Suprapubic skin (tissue), 4 donors: ENCODE measurements at regions not wholly inside any gene's neighbourhood (a gene's known extent, or its start where the extent isn't known, plus 50 kb on each side); places are given as distances from the start of the nearest gene placed in this dataset.

Experiments used
- DNase-seq, 2 donors: peaks; one replicate each; pipeline ENCODE4 v3.0.0-alpha.2; 2019; ENCODE audit warnings: low spot score in 2 of 2
- H3K27ac ChIP-seq: fragments of 200-600 bp; sonication (generic); one replicate; pipeline ENCODE4 v1.5.1; 2019
- H3K27me3 ChIP-seq: fragments of 200-600 bp; sonication (generic); one replicate; pipeline ENCODE4 v1.5.1; 2019
- H3K36me3 ChIP-seq: fragments of 200-600 bp; sonication (generic); one replicate; pipeline ENCODE4 v1.5.1; 2019
- H3K4me1 ChIP-seq: fragments of 200-600 bp; sonication (generic); one replicate; pipeline ENCODE4 v1.5.1; 2019
- H3K4me3 ChIP-seq: fragments of 200-600 bp; sonication (generic); one replicate; pipeline ENCODE4 v1.5.1; 2019; ENCODE audit warnings: mild to moderate bottlenecking
- H3K9me3 ChIP-seq: fragments of 200-600 bp; sonication (generic); one replicate; pipeline ENCODE4 v1.5.1; 2019
- CTCF ChIP-seq, 2 donors: fragments of 200-600 bp in 1 of 2; fragments of 450-650 bp in 1 of 2; sonication (generic) in 1 of 2; IDR thresholded peaks; one replicate each; pipeline ENCODE4 v1.5.1; 2016 to 2019; ENCODE audit warnings: antibody characterized with exemption in 2 of 2, mild to moderate bottlenecking in 1 of 2, moderate library complexity in 1 of 2
- EP300 ChIP-seq: sonication (generic); formaldehyde crosslinking; IDR thresholded peaks from one replicate; pipeline ENCODE4 v1.6.1; 2017; ENCODE audit warnings: antibody characterized with exemption
- POLR2A ChIP-seq, 2 donors: fragments of 450-650 bp; IDR thresholded peaks; one replicate each; pipeline ENCODE4 v1.6.1; 2017; ENCODE audit warnings: antibody characterized with exemption in 2 of 2, mild to moderate bottlenecking in 2 of 2, moderate library complexity in 2 of 2
- POLR2AphosphoS5 ChIP-seq, 3 donors: sonication (generic); formaldehyde crosslinking; IDR thresholded peaks; one replicate each; pipeline ENCODE4 v1.6.1; 2017; ENCODE audit warnings: antibody characterized with exemption in 3 of 3
- WGBS: methylation state at CpG from one replicate; pipeline ENCODE4 v1.1.5; 2018; 5-methylcytosine and 5-hydroxymethylcytosine counted together

GRCh38 chr12:89877136-89877535 lies 168.5 kb upstream of the ATP2B1 start:
- Histone ChIP-seq H3K27ac (no peak overlapping the region), H3K4me3 (no peak overlapping the region), H3K4me1 (peaks cover 4% of the 10 kb centered on the region), H3K36me3 (no peaks in the 10 kb centered on the region), H3K9me3 (no peaks in the 10 kb centered on the region), H3K27me3 (no peaks in the 10 kb centered on the region)
- 97% methylated on average over 3 of the region's 3 CpGs for WGBS
- no peak for TF ChIP-seq POLR2A (IDR thresholded peaks at IDR 0.05)
- TF ChIP-seq CTCF (IDR thresholded peaks at IDR 0.05) = no peak
- no peak for TF ChIP-seq POLR2AphosphoS5 (IDR thresholded peaks at IDR 0.05)
- no peak for TF ChIP-seq EP300
- no peak for DNase-seq

GRCh38 chr12:89875809-89876208 lies 167.2 kb upstream of the ATP2B1 start:
- no peaks in the 10 kb centered on the region for H3K36me3 ChIP-seq
- no peak for TF ChIP-seq POLR2A (IDR thresholded peaks at IDR 0.05)
- TF ChIP-seq EP300 = no peak
- no peak for TF ChIP-seq CTCF (IDR thresholded peaks at IDR 0.05)
- TF ChIP-seq POLR2AphosphoS5 (IDR thresholded peaks at IDR 0.05) = no peak
- no peaks in the 10 kb centered on the region for H3K27me3 ChIP-seq
- WGBS = 27% methylated on average over 1 of the region's 1 CpG
- H3K9me3 ChIP-seq = no peaks in the 10 kb centered on the region
- no peak overlapping the region for H3K4me3 ChIP-seq
- H3K4me1 ChIP-seq = peaks cover 4% of the 10 kb centered on the region
- DNase-seq = no peak
- H3K27ac ChIP-seq = no peak overlapping the region

- WGBS = 90% methylated on average over 2 of the region's 2 CpGs
- H3K9me3 ChIP-seq = no peaks in the 10 kb centered on the region
- no peak for TF ChIP-seq POLR2A (IDR thresholded peaks at IDR 0.05)
- no peak for TF ChIP-seq POLR2AphosphoS5 (IDR thresholded peaks at IDR 0.05)
- no peak for TF ChIP-seq CTCF (IDR thresholded peaks at IDR 0.05)
- TF ChIP-seq EP300 = no peak
Observed at GRCh38 chr12:89875225-89875624, 166.6 kb upstream of the ATP2B1 start.

GRCh38 chr12:89874146-89874545 lies 165.5 kb upstream of the ATP2B1 start:
- DNase-seq = no peak
- Histone ChIP-seq H3K27ac (no peak overlapping the region), H3K9me3 (no peaks in the 10 kb centered on the region), H3K4me1 (peaks cover 4% of the 10 kb centered on the region), H3K36me3 (no peaks in the 10 kb centered on the region), H3K27me3 (no peaks in the 10 kb centered on the region), H3K4me3 (no peak overlapping the region)
- 78% methylated on average over 5 of the region's 5 CpGs for WGBS
- TF ChIP-seq POLR2A (IDR thresholded peaks at IDR 0.05) (no peak), CTCF (IDR thresholded peaks at IDR 0.05) (no peak), EP300 (no peak), POLR2AphosphoS5 (IDR thresholded peaks at IDR 0.05) (no peak)

More at GRCh38 chr12:89875225-89875624, 166.6 kb upstream of the ATP2B1 start:
- DNase-seq = no peak
- Histone ChIP-seq H3K27ac (no peak overlapping the region), H3K4me3 (no peak overlapping the region), H3K36me3 (no peaks in the 10 kb centered on the region), H3K4me1 (peaks cover 4% of the 10 kb centered on the region), H3K27me3 (no peaks in the 10 kb centered on the region)

GRCh38 chr12:89873745-89874144 lies 165.1 kb upstream of the ATP2B1 start:
- WGBS = 23% methylated on average over 4 of the region's 4 CpGs
- Histone ChIP-seq H3K9me3 (no peaks in the 10 kb centered on the region), H3K4me3 (no peak overlapping the region), H3K4me1 (peaks cover 4% of the 10 kb centered on the region), H3K27me3 (no peaks in the 10 kb centered on the region), H3K27ac (no peak overlapping the region), H3K36me3 (no peaks in the 10 kb centered on the region)
- TF ChIP-seq POLR2AphosphoS5 (IDR thresholded peaks at IDR 0.05) = no peak
- TF ChIP-seq POLR2A (IDR thresholded peaks at IDR 0.05) = no peak
- no peak for TF ChIP-seq CTCF (IDR thresholded peaks at IDR 0.05)
- no peak for TF ChIP-seq EP300
- no peak for DNase-seq
